Spleen (tissue), 11 donors: ENCODE measurements at regions not wholly inside any gene's neighbourhood (a gene's known extent, or its start where the extent isn't known, plus 50 kb on each side); places are given as distances from the start of the nearest gene placed in this dataset.

Experiments
- DNase-seq: peaks from one replicate; pipeline ENCODE4 v3.0.0-alpha.2; 2020
- H3K27ac ChIP-seq, 8 donors: fragments of 200-600 bp; sonication (generic) in 7 of 8; 1 replicate in 4 of 8; 2 replicates in 4 of 8; pipeline versions ENCODE4 v1.5.0 to v1.8.0; 2016 to 2021; ENCODE audit warnings: inconsistent platforms in 4 of 8, mild to moderate bottlenecking in 4 of 8, moderate library complexity in 1 of 8
- H3K27me3 ChIP-seq, 7 donors: fragments of 200-600 bp; sonication (generic) in 6 of 7; replicated peaks in 1 of 7; 1 replicate in 4 of 7; 2 replicates in 3 of 7; pipeline versions ENCODE4 v1.5.0 to v1.8.0; 2016 to 2021; ENCODE audit warnings: inconsistent platforms in 3 of 7, mild to moderate bottlenecking in 1 of 7
- H3K36me3 ChIP-seq, 6 donors: fragments of 200-600 bp; sonication (generic) in 5 of 6; 1 replicate in 4 of 6; 2 replicates in 2 of 6; pipeline versions ENCODE4 v1.5.0 to v1.8.0; 2016 to 2021; ENCODE audit warnings: inconsistent platforms in 2 of 6
- H3K4me1 ChIP-seq, 6 donors: fragments of 200-600 bp; sonication (generic) in 5 of 6; 1 replicate in 3 of 6; 2 replicates in 3 of 6; pipeline versions ENCODE4 v1.5.0 to v1.8.0; 2016 to 2021; ENCODE audit warnings: inconsistent platforms in 3 of 6
- H3K4me3 ChIP-seq, 8 donors: fragments of 200-600 bp; sonication (generic) in 7 of 8; 1 replicate in 4 of 8; 2 replicates in 4 of 8; pipeline versions ENCODE4 v1.5.0 to v1.8.0; 2016 to 2021; ENCODE audit warnings: inconsistent platforms in 4 of 8, mild to moderate bottlenecking in 4 of 8, moderate library complexity in 2 of 8
- H3K9me3 ChIP-seq, 8 donors: fragments of 200-600 bp; sonication (generic) in 7 of 8; 1 replicate in 4 of 8; 2 replicates in 4 of 8; pipeline versions ENCODE4 v1.5.0 to v1.8.0; 2016 to 2021; ENCODE audit warnings: inconsistent platforms in 4 of 8
- POLR2A ChIP-seq, 3 donors: fragments of 450-650 bp; IDR thresholded peaks; one replicate each; pipeline ENCODE4 v1.5.1; 2017; ENCODE audit warnings: antibody characterized with exemption in 3 of 3, mild to moderate bottlenecking in 1 of 3
- POLR2AphosphoS5 ChIP-seq, 3 donors: sonication (generic); formaldehyde crosslinking; IDR thresholded peaks; one replicate each; pipeline ENCODE4 v1.5.1; 2017; ENCODE audit warnings: antibody characterized with exemption in 3 of 3
- WGBS, 5 donors: extraction: QIAGEN DNeasy Blood & Tissue Kit in 3 of 5; methylation state at CpG; one replicate each; pipeline versions ENCODE4 v1.1.5 to v1.1.7; 2013 to 2018; 5-methylcytosine and 5-hydroxymethylcytosine counted together
- intact Hi-C: fragments of 100-400 bp; cut with DNase I; formaldehyde crosslinking; loops from one replicate; pipeline ENCODE4 v1.15.0; 2023; ENCODE audit warnings: low total_unique reads
- TF ChIP-seq, protein P1 (sequence below), 11 experiments: fragments of 200-600 bp in 7 of 11; fragments of 450-650 bp in 4 of 11; sonication (generic) in 4 of 11; IDR thresholded peaks in 8 of 11; conservative IDR thresholded peaks in 3 of 11; 1 replicate in 7 of 11; 2 replicates in 4 of 11; pipeline versions ENCODE4 v1.4.0 to v1.8.0; 2016 to 2021; ENCODE audit warnings: antibody characterized with exemption in 11 of 11, inconsistent platforms in 4 of 11, mild to moderate bottlenecking in 1 of 11
- donor health status: healthy with polysubstance abuse.
- donor health status: DM: no; HTN: no; CAD: no; lungs with moderate emphysema.
- donor health status: DM: no; HTN: no; CAD: no.
- donor health status: Bipolar disorder and iron deficiency.
- donor health status: healthy.
- donor health status: DM: no; HTN: no; CAD: no.
- donor health status: DM: yes; HTN: yes; CAD: no.

DNA sequence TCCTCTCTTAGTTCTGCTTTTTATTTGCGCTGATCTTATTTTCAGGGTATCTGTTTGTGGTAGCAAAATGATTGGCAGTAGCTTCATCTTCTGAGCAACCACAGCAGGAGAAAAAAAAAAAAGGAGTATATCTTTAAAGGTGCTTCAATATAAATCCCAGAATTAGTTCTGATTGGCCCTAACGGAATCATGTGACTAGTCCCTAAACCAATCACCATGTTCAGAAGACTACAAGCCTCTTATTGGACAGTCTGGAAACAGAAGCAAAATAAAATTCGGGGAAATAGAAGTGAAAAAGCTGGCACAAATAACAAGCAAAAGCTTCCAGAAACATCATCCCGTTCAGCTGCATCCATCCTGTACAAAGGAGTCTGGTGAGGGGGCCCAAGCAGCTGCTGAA, 49.9 kb upstream of the PTPRO start:
- TF ChIP-seq POLR2A (IDR thresholded peaks at IDR 0.05) (no peak), POLR2AphosphoS5 (IDR thresholded peaks at IDR 0.05) (no peak)
- TF ChIP-seq, protein P1, sequence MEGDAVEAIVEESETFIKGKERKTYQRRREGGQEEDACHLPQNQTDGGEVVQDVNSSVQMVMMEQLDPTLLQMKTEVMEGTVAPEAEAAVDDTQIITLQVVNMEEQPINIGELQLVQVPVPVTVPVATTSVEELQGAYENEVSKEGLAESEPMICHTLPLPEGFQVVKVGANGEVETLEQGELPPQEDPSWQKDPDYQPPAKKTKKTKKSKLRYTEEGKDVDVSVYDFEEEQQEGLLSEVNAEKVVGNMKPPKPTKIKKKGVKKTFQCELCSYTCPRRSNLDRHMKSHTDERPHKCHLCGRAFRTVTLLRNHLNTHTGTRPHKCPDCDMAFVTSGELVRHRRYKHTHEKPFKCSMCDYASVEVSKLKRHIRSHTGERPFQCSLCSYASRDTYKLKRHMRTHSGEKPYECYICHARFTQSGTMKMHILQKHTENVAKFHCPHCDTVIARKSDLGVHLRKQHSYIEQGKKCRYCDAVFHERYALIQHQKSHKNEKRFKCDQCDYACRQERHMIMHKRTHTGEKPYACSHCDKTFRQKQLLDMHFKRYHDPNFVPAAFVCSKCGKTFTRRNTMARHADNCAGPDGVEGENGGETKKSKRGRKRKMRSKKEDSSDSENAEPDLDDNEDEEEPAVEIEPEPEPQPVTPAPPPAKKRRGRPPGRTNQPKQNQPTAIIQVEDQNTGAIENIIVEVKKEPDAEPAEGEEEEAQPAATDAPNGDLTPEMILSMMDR (IDR thresholded peaks at IDR 0.05 in 8 of 11, conservative IDR thresholded peaks at IDR 0.05 in 3 of 11), result no peak
- Histone ChIP-seq H3K9me3 (no peaks in the 10 kb centered on the region), H3K4me1 (no peaks in the 10 kb centered on the region), H3K27ac (no peak overlapping the region), H3K27me3 (no peaks in the 10 kb centered on the region), H3K4me3 (no peak overlapping the region), H3K36me3 (no peaks in the 10 kb centered on the region)
- intact Hi-C loops, result loop anchor here (10.0 kb wide), 1 partner anchor 582 kb away; no protein-coding TSS in a partner anchor
- DNase-seq, result no peak
- WGBS, 5 donors, result 72 to 95% (median 88%) methylated on average over 4 of the region's 4 CpGs
